ENCODE measurements at regions not wholly inside any gene's neighbourhood (a gene's known extent, or its start where the extent isn't known, plus 50 kb on each side); places are given as distances from the start of the nearest gene placed in this dataset.

DNA sequence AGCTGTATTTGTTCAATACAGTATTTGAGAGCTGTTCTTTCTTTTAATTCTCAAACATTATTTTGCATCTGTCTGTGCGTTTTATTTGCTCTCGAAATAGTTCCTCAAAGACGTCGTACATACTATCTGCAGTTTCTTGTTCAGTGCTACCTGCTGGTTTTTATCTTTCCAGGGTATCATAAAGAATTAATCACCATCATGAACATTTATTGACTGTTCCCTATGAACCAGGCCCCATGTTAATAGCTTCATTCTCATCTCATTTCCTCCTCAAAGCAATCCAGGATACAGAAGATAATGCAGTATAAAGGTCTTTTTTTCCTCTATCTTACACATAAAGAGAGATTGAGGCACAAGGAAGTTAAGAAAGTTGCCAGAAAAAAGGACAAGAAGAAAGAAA, 211.8 kb downstream of the DACT1 start:
- H3K4me3 ChIP-seq (ENCODE audit: low read length): no peak overlapping the region
- no peak overlapping the region for H3K27ac ChIP-seq (ENCODE audit: low read length)
- Mint-ChIP-seq H3K4me1 (no peaks in the 10 kb centered on the region), H3K9me3 (peaks cover 0 to 3% of the 10 kb centered on the region in 2 donors), H3K27me3 (ENCODE audit: low read depth in 2 of 2) (no peaks in the 10 kb centered on the region), H3K4me3 (no peak overlapping the region), H3K36me3 (no peaks in the 10 kb centered on the region), H3K27ac (no peak overlapping the region)
- 96% methylated on average over 4 of the region's 4 CpGs for WGBS (ENCODE audit: insufficient coverage)
- TF ChIP-seq, protein P1, sequence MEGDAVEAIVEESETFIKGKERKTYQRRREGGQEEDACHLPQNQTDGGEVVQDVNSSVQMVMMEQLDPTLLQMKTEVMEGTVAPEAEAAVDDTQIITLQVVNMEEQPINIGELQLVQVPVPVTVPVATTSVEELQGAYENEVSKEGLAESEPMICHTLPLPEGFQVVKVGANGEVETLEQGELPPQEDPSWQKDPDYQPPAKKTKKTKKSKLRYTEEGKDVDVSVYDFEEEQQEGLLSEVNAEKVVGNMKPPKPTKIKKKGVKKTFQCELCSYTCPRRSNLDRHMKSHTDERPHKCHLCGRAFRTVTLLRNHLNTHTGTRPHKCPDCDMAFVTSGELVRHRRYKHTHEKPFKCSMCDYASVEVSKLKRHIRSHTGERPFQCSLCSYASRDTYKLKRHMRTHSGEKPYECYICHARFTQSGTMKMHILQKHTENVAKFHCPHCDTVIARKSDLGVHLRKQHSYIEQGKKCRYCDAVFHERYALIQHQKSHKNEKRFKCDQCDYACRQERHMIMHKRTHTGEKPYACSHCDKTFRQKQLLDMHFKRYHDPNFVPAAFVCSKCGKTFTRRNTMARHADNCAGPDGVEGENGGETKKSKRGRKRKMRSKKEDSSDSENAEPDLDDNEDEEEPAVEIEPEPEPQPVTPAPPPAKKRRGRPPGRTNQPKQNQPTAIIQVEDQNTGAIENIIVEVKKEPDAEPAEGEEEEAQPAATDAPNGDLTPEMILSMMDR (IDR thresholded peaks at IDR 0.05): no peak
- intact Hi-C loops (cut with micrococcal nuclease): no loop called here
- no peak for ATAC-seq
- H3K4me1 ChIP-seq (ENCODE audit: control insufficient read depth, insufficient read depth, low read length): no peaks in the 10 kb centered on the region
- no peaks in the 10 kb centered on the region for H3K9me3 ChIP-seq (ENCODE audit: control insufficient read depth, insufficient read depth, low read length)
- no peaks in the 10 kb centered on the region for H3K36me3 ChIP-seq (ENCODE audit: control insufficient read depth, insufficient read depth, low read length)
- no peaks in the 10 kb centered on the region for H3K27me3 ChIP-seq (ENCODE audit: control insufficient read depth, insufficient read depth, low read length)
- DNase-seq: no peak

DNA sequence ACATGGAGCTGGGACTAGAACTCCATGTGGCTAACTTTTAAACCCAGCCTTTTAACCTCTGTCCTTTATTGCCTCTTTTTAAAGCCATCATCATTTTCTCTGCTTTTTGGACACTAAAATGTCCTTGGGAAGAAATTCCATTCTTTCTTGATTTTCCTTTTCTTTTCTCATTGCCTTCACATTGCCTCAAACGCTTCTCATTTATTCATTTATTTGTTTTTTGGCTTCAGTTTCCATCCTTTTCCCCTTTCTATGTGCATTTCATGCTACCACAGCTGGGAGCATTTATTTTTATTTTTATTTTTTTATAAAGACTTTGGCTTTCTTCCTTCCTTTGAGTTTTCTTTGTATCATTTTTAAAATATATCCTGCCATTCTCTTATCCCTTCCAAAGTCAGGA, 212.2 kb downstream of the DACT1 start:
- Histone ChIP-seq H3K4me3 (ENCODE audit: low read length) (no peak overlapping the region), H3K9me3 (ENCODE audit: control insufficient read depth, insufficient read depth, low read length) (no peaks in the 10 kb centered on the region), H3K4me1 (ENCODE audit: control insufficient read depth, insufficient read depth, low read length) (no peaks in the 10 kb centered on the region), H3K27ac (ENCODE audit: low read length) (no peak overlapping the region), H3K36me3 (ENCODE audit: control insufficient read depth, insufficient read depth, low read length) (no peaks in the 10 kb centered on the region), H3K27me3 (ENCODE audit: control insufficient read depth, insufficient read depth, low read length) (no peaks in the 10 kb centered on the region)
- intact Hi-C loops (cut with micrococcal nuclease): no loop called here
- Mint-ChIP-seq H3K9me3 (peaks cover 0 to 3% of the 10 kb centered on the region in 2 donors), H3K27me3 (ENCODE audit: low read depth in 2 of 2) (no peaks in the 10 kb centered on the region), H3K36me3 (no peaks in the 10 kb centered on the region), H3K4me3 (no peak overlapping the region), H3K4me1 (no peaks in the 10 kb centered on the region), H3K27ac (no peak overlapping the region)
- TF ChIP-seq, protein P1 (IDR thresholded peaks at IDR 0.05): no peak
- WGBS (ENCODE audit: insufficient coverage): 80% methylated on average over 1 of the region's 1 CpG
- ATAC-seq (no peak), DNase-seq (no peak)

DNA sequence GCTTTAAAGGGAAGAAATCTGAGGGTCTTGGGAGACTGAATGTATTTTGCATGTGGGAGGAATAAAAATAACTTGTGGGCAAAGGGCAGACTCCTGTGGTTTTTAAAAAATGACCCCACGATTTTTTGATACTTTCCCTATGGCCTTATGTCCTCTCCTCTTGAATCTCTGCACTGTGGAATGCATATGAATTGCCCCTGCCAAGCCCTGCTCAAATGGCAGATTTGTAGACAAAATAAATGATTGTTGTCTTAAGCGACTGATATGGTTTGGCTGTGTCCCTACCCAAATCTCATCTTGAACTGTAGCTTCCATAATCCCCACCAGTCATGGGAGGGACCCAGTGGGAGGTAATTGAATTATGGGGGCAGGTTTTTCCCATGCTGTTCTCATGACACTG, 223.8 kb downstream of the DACT1 start:
- Mint-ChIP-seq H3K4me1 (no peaks in the 10 kb centered on the region), H3K4me3 (no peak overlapping the region), H3K27me3 (ENCODE audit: low read depth in 2 of 2) (no peaks in the 10 kb centered on the region), H3K36me3 (peaks cover 9% of the 10 kb centered on the region), H3K9me3 (peaks cover 7 to 10% of the 10 kb centered on the region in 2 donors), H3K27ac (no peak overlapping the region)
- 64% methylated on average over 1 of the region's 2 CpGs for WGBS (ENCODE audit: insufficient coverage)
- Histone ChIP-seq H3K27me3 (ENCODE audit: control insufficient read depth, insufficient read depth, low read length) (no peaks in the 10 kb centered on the region), H3K27ac (ENCODE audit: low read length) (no peak overlapping the region), H3K9me3 (ENCODE audit: control insufficient read depth, insufficient read depth, low read length) (peaks cover 12% of the 10 kb centered on the region), H3K36me3 (ENCODE audit: control insufficient read depth, insufficient read depth, low read length) (no peaks in the 10 kb centered on the region), H3K4me3 (ENCODE audit: low read length) (no peak overlapping the region), H3K4me1 (ENCODE audit: control insufficient read depth, insufficient read depth, low read length) (no peaks in the 10 kb centered on the region)
- no peak for ATAC-seq
- DNase-seq: no peak
- intact Hi-C loops (cut with micrococcal nuclease): no loop called here
- TF ChIP-seq, protein P1 (IDR thresholded peaks at IDR 0.05): no peak

DNA sequence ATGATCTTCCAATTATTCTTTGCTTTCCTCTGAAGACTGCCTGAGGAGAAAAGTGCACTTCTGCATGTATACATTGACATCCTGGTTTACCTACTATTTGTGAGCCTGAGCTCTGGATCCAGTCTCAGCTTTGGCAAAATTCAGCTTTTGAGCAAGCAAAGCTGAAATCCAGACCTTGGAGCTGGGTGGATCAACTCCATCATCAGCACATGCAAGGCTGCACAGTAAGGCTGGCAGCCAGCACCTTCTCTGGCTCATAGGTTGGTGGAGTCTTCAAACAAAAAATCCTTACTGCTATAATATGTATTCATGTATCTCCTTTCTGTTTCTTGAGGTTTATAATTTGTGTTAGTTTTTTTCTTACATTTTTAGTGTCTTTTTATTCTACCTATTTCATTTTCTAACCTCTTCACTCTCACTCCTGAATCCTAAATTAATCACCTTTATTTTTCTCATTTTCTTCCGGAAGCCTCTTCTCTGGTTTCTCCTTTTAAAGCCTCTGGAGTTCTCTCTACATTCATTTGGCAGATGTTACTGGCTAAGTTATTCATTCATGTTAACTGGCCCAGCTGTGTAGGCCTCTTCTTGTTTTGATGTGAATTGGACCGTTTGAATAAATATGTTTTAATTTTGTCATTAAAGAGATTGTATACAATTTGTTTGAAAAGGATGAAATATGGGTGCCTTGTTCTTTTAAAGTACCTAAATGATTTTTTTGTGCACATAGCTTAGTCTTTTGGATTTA, 224.8 kb downstream of the DACT1 start:
- WGBS (ENCODE audit: insufficient coverage): 72% methylated on average over 2 of the region's 2 CpGs
- intact Hi-C loops (cut with micrococcal nuclease): no loop called here
- Mint-ChIP-seq H3K4me1 (no peaks in the 10 kb centered on the region), H3K36me3 (peaks cover 9% of the 10 kb centered on the region), H3K4me3 (no peak overlapping the region), H3K27ac (no peak overlapping the region), H3K27me3 (ENCODE audit: low read depth in 2 of 2) (no peaks in the 10 kb centered on the region), H3K9me3 (peaks cover 7 to 10% of the 10 kb centered on the region in 2 donors)
- TF ChIP-seq, protein P1 (IDR thresholded peaks at IDR 0.05): no peak
- Histone ChIP-seq H3K27me3 (ENCODE audit: control insufficient read depth, insufficient read depth, low read length) (no peaks in the 10 kb centered on the region), H3K4me1 (ENCODE audit: control insufficient read depth, insufficient read depth, low read length) (no peaks in the 10 kb centered on the region), H3K27ac (ENCODE audit: low read length) (no peak overlapping the region), H3K4me3 (ENCODE audit: low read length) (no peak overlapping the region), H3K9me3 (ENCODE audit: control insufficient read depth, insufficient read depth, low read length) (peaks cover 12% of the 10 kb centered on the region), H3K36me3 (ENCODE audit: control insufficient read depth, insufficient read depth, low read length) (no peaks in the 10 kb centered on the region)
- ATAC-seq: no peak
- DNase-seq: no peak

All from natural killer cell (primary cell).